HG03575 (cell line): ENCODE measurements at regions not wholly inside any gene's neighbourhood (a gene's known extent, or its start where the extent isn't known, plus 50 kb on each side); places are given as distances from the start of the nearest gene placed in this dataset.
"Not testable (repeated sequence)": the region's sequence is repeated elsewhere in the genome, so short reads cannot be mapped to it uniquely, and the experiment has no call there.

ENCODE experiments used
- ATAC-seq: cut with Tn5 transposase; IDR thresholded peaks from one replicate; pipeline ENCODE4 v1.9.1; 2021; ENCODE audit not compliant: unreplicated experiment, insufficient number of reproducible peaks, low FRiP score; ENCODE audit errors: extremely low read depth

- ATAC-seq = no peak
These were observed 490.8 kb upstream of the ADGRL4 start for GRCh38 chr1:79497193-79497773.

GRCh38 chr1:79496129-79496528 lies 489.6 kb upstream of the ADGRL4 start:
- no peak for ATAC-seq

GRCh38 chr1:79493702-79494101 lies 487.2 kb upstream of the ADGRL4 start:
- not testable (repeated sequence) for ATAC-seq

- ATAC-seq = not testable (repeated sequence)
These were observed 482.1 kb upstream of the ADGRL4 start for GRCh38 chr1:79488572-79489121.

GRCh38 chr1:79478728-79479373 lies 472.3 kb upstream of the ADGRL4 start:
- ATAC-seq = no peak

- ATAC-seq = no peak
These were observed 471.6 kb upstream of the ADGRL4 start for GRCh38 chr1:79478160-79478559.

- peak; percentile 58 for ATAC-seq
These were observed 465.6 kb upstream of the ADGRL4 start for GRCh38 chr1:79472067-79472656.

GRCh38 chr1:79469139-79469538 lies 462.6 kb upstream of the ADGRL4 start:
- ATAC-seq = no peak

- peak; percentile 100 for ATAC-seq
These were observed 454.4 kb upstream of the ADGRL4 start for GRCh38 chr1:79460773-79461436.

- ATAC-seq = no peak
These were observed 451.2 kb upstream of the ADGRL4 start for GRCh38 chr1:79457562-79458224.

GRCh38 chr1:79448426-79448825 lies 441.9 kb upstream of the ADGRL4 start:
- ATAC-seq = no peak

- no peak for ATAC-seq
These were observed 434.7 kb upstream of the ADGRL4 start for GRCh38 chr1:79441238-79441637.

- ATAC-seq = no peak
These were observed 431.0 kb upstream of the ADGRL4 start for GRCh38 chr1:79437540-79437939.

GRCh38 chr1:79431340-79431739 lies 424.8 kb upstream of the ADGRL4 start:
- ATAC-seq = no peak

- no peak for ATAC-seq
These were observed 423.9 kb upstream of the ADGRL4 start for GRCh38 chr1:79430437-79430836.

GRCh38 chr1:79422726-79423125 lies 416.2 kb upstream of the ADGRL4 start:
- ATAC-seq = no peak

- ATAC-seq = no peak
These were observed 392.0 kb upstream of the ADGRL4 start for GRCh38 chr1:79398501-79398900.

- no peak for ATAC-seq
These were observed 390.4 kb upstream of the ADGRL4 start for GRCh38 chr1:79396901-79397300.

GRCh38 chr1:79388694-79389361 lies 382.3 kb upstream of the ADGRL4 start:
- no peak for ATAC-seq
